ENCODE measurements at regions not wholly inside any gene's neighbourhood (a gene's known extent, or its start where the extent isn't known, plus 50 kb on each side); places are given as distances from the start of the nearest gene placed in this dataset.

GRCh38 chr20:39504710-39505094 is 542.6 kb downstream of the DHX35 start:
- DNase-seq, result no peak

- no peak for DNase-seq
Measured at GRCh38 chr20:39503902-39504709, 542.0 kb downstream of the DHX35 start.

GRCh38 chr20:39492223-39492797 is 530.2 kb downstream of the DHX35 start:
- DNase-seq, result no peak

GRCh38 chr20:39491711-39492110 is 529.6 kb downstream of the DHX35 start:
- DNase-seq, result no peak

- no peak for DNase-seq
Measured at GRCh38 chr20:39489986-39490560, 527.9 kb downstream of the DHX35 start.

- no peak for DNase-seq
Measured at GRCh38 chr20:39480276-39481043, 518.3 kb downstream of the DHX35 start.

GRCh38 chr20:39479196-39479810 is 517.2 kb downstream of the DHX35 start:
- DNase-seq, result no peak

- DNase-seq, result no peak
Measured at GRCh38 chr20:39474879-39475278, 512.7 kb downstream of the DHX35 start.

GRCh38 chr20:39473536-39473935 is 511.4 kb downstream of the DHX35 start:
- DNase-seq, result no peak

- DNase-seq, result no peak
Measured at GRCh38 chr20:39468703-39469102, 506.6 kb downstream of the DHX35 start.

GRCh38 chr20:39464238-39464637 is 502.1 kb downstream of the DHX35 start:
- DNase-seq, result no peak

GRCh38 chr20:39462416-39462945 is 500.3 kb downstream of the DHX35 start:
- no peak for DNase-seq

- no peak for DNase-seq
Measured at GRCh38 chr20:39458452-39458851, 496.3 kb downstream of the DHX35 start.

GRCh38 chr20:39453890-39454289 is 491.7 kb downstream of the DHX35 start:
- DNase-seq, result no peak

- DNase-seq, result no peak
Measured at GRCh38 chr20:39452583-39453340, 490.6 kb downstream of the DHX35 start.

GRCh38 chr20:39451386-39451785 is 489.2 kb downstream of the DHX35 start:
- DNase-seq, result no peak

- no peak for DNase-seq
Measured at GRCh38 chr20:39446397-39446796, 484.3 kb downstream of the DHX35 start.

- DNase-seq, result no peak
Measured at GRCh38 chr20:39445095-39445494, 483.0 kb downstream of the DHX35 start.

GRCh38 chr20:39433466-39433865 is 471.3 kb downstream of the DHX35 start:
- no peak for DNase-seq

GRCh38 chr20:39431091-39431880 is 469.1 kb downstream of the DHX35 start:
- no peak for DNase-seq

- no peak for DNase-seq
Measured at GRCh38 chr20:39429726-39430125, 467.6 kb downstream of the DHX35 start.

Data from GOT3 (cell line).